IMR-90 (cell line): ENCODE measurements at regions not wholly inside any gene's neighbourhood (a gene's known extent, or its start where the extent isn't known, plus 50 kb on each side); places are given as distances from the start of the nearest gene placed in this dataset.

Source experiments
- BHLHE40 ChIP-seq: fragments of 150-350 bp; IDR thresholded peaks from 2 replicates; pipeline ENCODE4 v1.6.1; 2016; ENCODE audit warnings: mild to moderate bottlenecking, low read depth, low read length
- CEBPB ChIP-seq: IDR thresholded peaks from 2 replicates; pipeline ENCODE4 v1.6.1; 2012; ENCODE audit warnings: low read depth, low read length, improper control_type of control experiment
- CHD1 ChIP-seq: IDR thresholded peaks from 2 replicates; pipeline ENCODE4 v1.6.1; 2012; ENCODE audit warnings: low read depth, low read length, improper control_type of control experiment
- FOS ChIP-seq: fragments of 150-350 bp; IDR thresholded peaks from 2 replicates; pipeline ENCODE4 v1.6.1; 2016; ENCODE audit warnings: low read depth, low read length
- MAZ ChIP-seq: IDR thresholded peaks from 2 replicates; pipeline ENCODE4 v1.6.1; 2012; ENCODE audit warnings: low read depth, mild to moderate bottlenecking, low read length, improper control_type of control experiment, moderate library complexity, borderline replicate concordance
- NFE2L2 ChIP-seq: fragments of 150-350 bp; IDR thresholded peaks from 2 replicates; pipeline ENCODE4 v1.6.1; 2016; ENCODE audit warnings: low read depth, mild to moderate bottlenecking, low read length
- POLR2A ChIP-seq: IDR thresholded peaks from 2 replicates; pipeline ENCODE4 v1.6.1; 2012; ENCODE audit warnings: mild to moderate bottlenecking, low read depth, low read length
- RAD21 ChIP-seq: IDR thresholded peaks from 2 replicates; pipeline ENCODE4 v1.6.1; 2012; ENCODE audit warnings: low read length, improper control_type of control experiment
- RCOR1 ChIP-seq: IDR thresholded peaks from 2 replicates; pipeline ENCODE4 v1.6.1; 2012; ENCODE audit warnings: mild to moderate bottlenecking, low read length, improper control_type of control experiment; ENCODE audit not compliant: insufficient replicate concordance
- SMC3 ChIP-seq: fragments of 150-350 bp; IDR thresholded peaks from 2 replicates; pipeline ENCODE4 v1.6.1; 2016; ENCODE audit warnings: low read depth, mild to moderate bottlenecking, antibody characterized with exemption, low read length, moderate library complexity
- TF ChIP-seq, protein P1 (sequence below): conservative IDR thresholded peaks from 2 replicates; pipeline ENCODE4 v1.5.1; 2012; ENCODE audit warnings: mild to moderate bottlenecking, low read depth, low read length, improper control_type of control experiment
- TF ChIP-seq, protein P2 (sequence below): fragments of 150-350 bp; IDR thresholded peaks from 2 replicates; pipeline ENCODE4 v1.6.1; 2016; ENCODE audit warnings: low read depth, mild to moderate bottlenecking, low read length, moderate library complexity, borderline replicate concordance
- TF ChIP-seq, protein P3 (sequence below): fragments of 150-350 bp; IDR thresholded peaks from 2 replicates; pipeline ENCODE4 v1.6.1; 2017; ENCODE audit warnings: mild to moderate bottlenecking, antibody characterized with exemption, low read length, low read depth

DNA sequence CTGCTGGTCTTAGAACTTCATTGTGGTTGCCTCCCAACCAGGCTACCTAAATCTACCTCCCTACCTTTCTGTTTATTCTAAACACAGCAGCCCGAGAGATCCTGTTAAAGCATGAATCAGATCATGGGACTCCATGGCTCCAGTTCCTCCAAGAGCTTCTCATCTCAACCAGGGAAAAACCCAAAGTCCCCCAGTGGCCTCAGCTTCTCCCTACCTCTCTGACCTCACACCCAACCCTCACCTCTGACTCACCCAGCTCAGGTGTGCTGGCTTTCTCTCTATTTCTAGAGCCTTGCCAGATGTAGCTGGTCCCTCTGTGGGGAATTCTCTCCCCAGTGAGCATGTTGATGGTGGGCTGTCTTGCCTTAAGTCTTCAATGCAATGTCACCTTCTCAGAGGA, 93.8 kb upstream of the COPS8 start:
- TF ChIP-seq, protein P1, sequence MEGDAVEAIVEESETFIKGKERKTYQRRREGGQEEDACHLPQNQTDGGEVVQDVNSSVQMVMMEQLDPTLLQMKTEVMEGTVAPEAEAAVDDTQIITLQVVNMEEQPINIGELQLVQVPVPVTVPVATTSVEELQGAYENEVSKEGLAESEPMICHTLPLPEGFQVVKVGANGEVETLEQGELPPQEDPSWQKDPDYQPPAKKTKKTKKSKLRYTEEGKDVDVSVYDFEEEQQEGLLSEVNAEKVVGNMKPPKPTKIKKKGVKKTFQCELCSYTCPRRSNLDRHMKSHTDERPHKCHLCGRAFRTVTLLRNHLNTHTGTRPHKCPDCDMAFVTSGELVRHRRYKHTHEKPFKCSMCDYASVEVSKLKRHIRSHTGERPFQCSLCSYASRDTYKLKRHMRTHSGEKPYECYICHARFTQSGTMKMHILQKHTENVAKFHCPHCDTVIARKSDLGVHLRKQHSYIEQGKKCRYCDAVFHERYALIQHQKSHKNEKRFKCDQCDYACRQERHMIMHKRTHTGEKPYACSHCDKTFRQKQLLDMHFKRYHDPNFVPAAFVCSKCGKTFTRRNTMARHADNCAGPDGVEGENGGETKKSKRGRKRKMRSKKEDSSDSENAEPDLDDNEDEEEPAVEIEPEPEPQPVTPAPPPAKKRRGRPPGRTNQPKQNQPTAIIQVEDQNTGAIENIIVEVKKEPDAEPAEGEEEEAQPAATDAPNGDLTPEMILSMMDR, result no peak
- TF ChIP-seq FOS, result no peak
- TF ChIP-seq SMC3, result no peak
- no peak for TF ChIP-seq RAD21
- TF ChIP-seq MAZ, result no peak
- no peak for TF ChIP-seq RCOR1
- no peak for TF ChIP-seq BHLHE40
- no peak for TF ChIP-seq POLR2A
- TF ChIP-seq NFE2L2, result no peak
- TF ChIP-seq, protein P2, sequence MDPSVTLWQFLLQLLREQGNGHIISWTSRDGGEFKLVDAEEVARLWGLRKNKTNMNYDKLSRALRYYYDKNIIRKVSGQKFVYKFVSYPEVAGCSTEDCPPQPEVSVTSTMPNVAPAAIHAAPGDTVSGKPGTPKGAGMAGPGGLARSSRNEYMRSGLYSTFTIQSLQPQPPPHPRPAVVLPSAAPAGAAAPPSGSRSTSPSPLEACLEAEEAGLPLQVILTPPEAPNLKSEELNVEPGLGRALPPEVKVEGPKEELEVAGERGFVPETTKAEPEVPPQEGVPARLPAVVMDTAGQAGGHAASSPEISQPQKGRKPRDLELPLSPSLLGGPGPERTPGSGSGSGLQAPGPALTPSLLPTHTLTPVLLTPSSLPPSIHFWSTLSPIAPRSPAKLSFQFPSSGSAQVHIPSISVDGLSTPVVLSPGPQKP, result no peak
- TF ChIP-seq CHD1, result no peak
- TF ChIP-seq, protein P3, sequence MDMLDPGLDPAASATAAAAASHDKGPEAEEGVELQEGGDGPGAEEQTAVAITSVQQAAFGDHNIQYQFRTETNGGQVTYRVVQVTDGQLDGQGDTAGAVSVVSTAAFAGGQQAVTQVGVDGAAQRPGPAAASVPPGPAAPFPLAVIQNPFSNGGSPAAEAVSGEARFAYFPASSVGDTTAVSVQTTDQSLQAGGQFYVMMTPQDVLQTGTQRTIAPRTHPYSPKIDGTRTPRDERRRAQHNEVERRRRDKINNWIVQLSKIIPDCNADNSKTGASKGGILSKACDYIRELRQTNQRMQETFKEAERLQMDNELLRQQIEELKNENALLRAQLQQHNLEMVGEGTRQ, result no peak
- no peak for TF ChIP-seq CEBPB
